Activated T-helper 2 cell treated with anti-CD3 and anti-CD28 coated beads, Interferon-gamma antibody, Interleukin-2, Interleukin-4, amounts not matched to agents 10 μg/mL and 5 μg/mL and 100 μg/mL, durations not matched to agents 14 hours and 24 hours and 36 hours (primary cell): ENCODE measurements at regions not wholly inside any gene's neighbourhood (a gene's known extent, or its start where the extent isn't known, plus 50 kb on each side); places are given as distances from the start of the nearest gene placed in this dataset.

Experiments
- DNase-seq: peaks from one replicate; pipeline ENCODE4 v3.0.0; 2021; ENCODE audit warnings: low spot score
- H3K27ac Mint-ChIP-seq: one replicate; pipeline ENCODE4 v1.8.0; 2021; ENCODE audit warnings: mixed read lengths
- H3K27me3 Mint-ChIP-seq: one replicate; pipeline ENCODE4 v1.8.0; 2021; ENCODE audit warnings: low read depth, mixed read lengths
- H3K36me3 Mint-ChIP-seq: one replicate; pipeline ENCODE4 v1.8.0; 2021; ENCODE audit warnings: low read depth, mixed read lengths
- H3K4me1 Mint-ChIP-seq: one replicate; pipeline ENCODE4 v1.8.0; 2021; ENCODE audit warnings: low read depth, mixed read lengths
- H3K4me3 Mint-ChIP-seq: one replicate; pipeline ENCODE4 v1.8.0; 2021; ENCODE audit warnings: low read depth, mild to moderate bottlenecking, moderate library complexity, mixed read lengths
- H3K9me3 Mint-ChIP-seq: one replicate; pipeline ENCODE4 v1.8.0; 2021; ENCODE audit warnings: mixed read lengths
- intact Hi-C: fragments of 100-400 bp; cut with micrococcal nuclease; formaldehyde crosslinking; loops from one replicate; pipeline ENCODE4 v1.15.1; 2023

- Mint-ChIP-seq H3K36me3 (no peaks in the 10 kb centered on the region), H3K27ac (no peak overlapping the region), H3K27me3 (peaks cover 4% of the 10 kb centered on the region), H3K4me1 (peaks cover 2% of the 10 kb centered on the region), H3K9me3 (no peaks in the 10 kb centered on the region), H3K4me3 (no peak overlapping the region)
- intact Hi-C loops: no loop called here
- DNase-seq: no peak
Observed at GRCh38 chr1:182288749-182289604, 102.6 kb downstream of the GLUL start.

- no peak overlapping the region for H3K27ac Mint-ChIP-seq
- H3K9me3 Mint-ChIP-seq: no peaks in the 10 kb centered on the region
- intact Hi-C loops: no loop called here
- peaks cover 2% of the 10 kb centered on the region for H3K4me1 Mint-ChIP-seq
- H3K4me3 Mint-ChIP-seq: no peak overlapping the region
- no peak for DNase-seq
- no peaks in the 10 kb centered on the region for H3K36me3 Mint-ChIP-seq
- H3K27me3 Mint-ChIP-seq: peaks cover 2% of the 10 kb centered on the region
Observed at GRCh38 chr1:182286761-182287160, 104.8 kb downstream of the GLUL start.

GRCh38 chr1:182283746-182284544 is 107.6 kb downstream of the GLUL start:
- no peaks in the 10 kb centered on the region for H3K4me1 Mint-ChIP-seq
- H3K36me3 Mint-ChIP-seq: no peaks in the 10 kb centered on the region
- peaks cover 2% of the 10 kb centered on the region for H3K27me3 Mint-ChIP-seq
- H3K4me3 Mint-ChIP-seq: no peak overlapping the region
- intact Hi-C loops: no loop called here
- H3K9me3 Mint-ChIP-seq: no peaks in the 10 kb centered on the region
- no peak for DNase-seq
- no peak overlapping the region for H3K27ac Mint-ChIP-seq

GRCh38 chr1:182281541-182281940 is 110.0 kb downstream of the GLUL start:
- Mint-ChIP-seq H3K4me1 (no peaks in the 10 kb centered on the region), H3K27ac (no peak overlapping the region), H3K27me3 (peaks cover 2% of the 10 kb centered on the region), H3K4me3 (no peak overlapping the region), H3K9me3 (no peaks in the 10 kb centered on the region), H3K36me3 (no peaks in the 10 kb centered on the region)
- no peak for DNase-seq
- intact Hi-C loops: no loop called here

GRCh38 chr1:182280504-182280900 is 111.1 kb downstream of the GLUL start:
- no peaks in the 10 kb centered on the region for H3K9me3 Mint-ChIP-seq
- DNase-seq: no peak
- no peak overlapping the region for H3K27ac Mint-ChIP-seq
- no peaks in the 10 kb centered on the region for H3K4me1 Mint-ChIP-seq
- intact Hi-C loops: no loop called here
- H3K4me3 Mint-ChIP-seq: no peak overlapping the region
- no peaks in the 10 kb centered on the region for H3K36me3 Mint-ChIP-seq
- peaks cover 2% of the 10 kb centered on the region for H3K27me3 Mint-ChIP-seq

GRCh38 chr1:182279724-182280503 is 111.7 kb downstream of the GLUL start:
- intact Hi-C loops: no loop called here
- Mint-ChIP-seq H3K27me3 (peaks cover 2% of the 10 kb centered on the region), H3K9me3 (no peaks in the 10 kb centered on the region), H3K4me3 (no peak overlapping the region), H3K27ac (no peak overlapping the region), H3K4me1 (no peaks in the 10 kb centered on the region), H3K36me3 (no peaks in the 10 kb centered on the region)
- DNase-seq: no peak

- Mint-ChIP-seq H3K9me3 (no peaks in the 10 kb centered on the region), H3K4me1 (no peaks in the 10 kb centered on the region), H3K27ac (no peak overlapping the region), H3K4me3 (no peak overlapping the region), H3K36me3 (no peaks in the 10 kb centered on the region), H3K27me3 (peaks cover 2% of the 10 kb centered on the region)
- no peak for DNase-seq
- intact Hi-C loops: no loop called here
Observed at GRCh38 chr1:182279302-182279701, 112.3 kb downstream of the GLUL start.

GRCh38 chr1:182278144-182279054 is 113.2 kb downstream of the GLUL start:
- Mint-ChIP-seq H3K4me3 (no peak overlapping the region), H3K27ac (no peak overlapping the region), H3K27me3 (peaks cover 2% of the 10 kb centered on the region), H3K4me1 (no peaks in the 10 kb centered on the region), H3K36me3 (no peaks in the 10 kb centered on the region), H3K9me3 (no peaks in the 10 kb centered on the region)
- intact Hi-C loops: no loop called here
- DNase-seq: no peak

GRCh38 chr1:182275271-182275670 is 116.3 kb downstream of the GLUL start:
- H3K9me3 Mint-ChIP-seq: no peaks in the 10 kb centered on the region
- intact Hi-C loops: no loop called here
- H3K27me3 Mint-ChIP-seq: peaks cover 6% of the 10 kb centered on the region
- no peaks in the 10 kb centered on the region for H3K36me3 Mint-ChIP-seq
- H3K4me3 Mint-ChIP-seq: no peak overlapping the region
- DNase-seq: no peak
- no peak overlapping the region for H3K27ac Mint-ChIP-seq
- no peaks in the 10 kb centered on the region for H3K4me1 Mint-ChIP-seq

- intact Hi-C loops: no loop called here
- Mint-ChIP-seq H3K4me3 (no peak overlapping the region), H3K27me3 (peaks cover 6% of the 10 kb centered on the region)
Observed at GRCh38 chr1:182274618-182275017, 117.0 kb downstream of the GLUL start.

GRCh38 chr1:182270731-182271130 is 120.9 kb downstream of the GLUL start:
- Mint-ChIP-seq H3K4me3 (no peak overlapping the region), H3K27me3 (peaks cover 6% of the 10 kb centered on the region), H3K27ac (no peak overlapping the region), H3K4me1 (peaks cover 4% of the 10 kb centered on the region), H3K9me3 (no peaks in the 10 kb centered on the region), H3K36me3 (no peaks in the 10 kb centered on the region)
- intact Hi-C loops: no loop called here
- no peak for DNase-seq

More at GRCh38 chr1:182274618-182275017, 117.0 kb downstream of the GLUL start:
- Mint-ChIP-seq H3K9me3 (no peaks in the 10 kb centered on the region), H3K36me3 (no peaks in the 10 kb centered on the region), H3K4me1 (no peaks in the 10 kb centered on the region), H3K27ac (no peak overlapping the region)
- no peak for DNase-seq

- Mint-ChIP-seq H3K4me3 (no peak overlapping the region), H3K9me3 (no peaks in the 10 kb centered on the region), H3K4me1 (peaks cover 4% of the 10 kb centered on the region), H3K27me3 (peaks cover 6% of the 10 kb centered on the region), H3K27ac (no peak overlapping the region), H3K36me3 (no peaks in the 10 kb centered on the region)
- intact Hi-C loops: no loop called here
- no peak for DNase-seq
Observed at GRCh38 chr1:182269097-182269496, 122.5 kb downstream of the GLUL start.
